Cerebellar cortex (tissue), 1 donor: ENCODE measurements at regions not wholly inside any gene's neighbourhood (a gene's known extent, or its start where the extent isn't known, plus 50 kb on each side); places are given as distances from the start of the nearest gene placed in this dataset.
A peak's percentile ranks its signal among the peaks of the same experiment; 100 is the strongest.

Source experiments
- DNase-seq: peaks from one replicate; pipeline ENCODE4 v3.0.0-alpha.2; 2015; ENCODE audit warnings: low spot score

- no peak for DNase-seq
Measured at GRCh38 chr2:207449642-207450165, 80.1 kb upstream of the CREB1 start.

DNA sequence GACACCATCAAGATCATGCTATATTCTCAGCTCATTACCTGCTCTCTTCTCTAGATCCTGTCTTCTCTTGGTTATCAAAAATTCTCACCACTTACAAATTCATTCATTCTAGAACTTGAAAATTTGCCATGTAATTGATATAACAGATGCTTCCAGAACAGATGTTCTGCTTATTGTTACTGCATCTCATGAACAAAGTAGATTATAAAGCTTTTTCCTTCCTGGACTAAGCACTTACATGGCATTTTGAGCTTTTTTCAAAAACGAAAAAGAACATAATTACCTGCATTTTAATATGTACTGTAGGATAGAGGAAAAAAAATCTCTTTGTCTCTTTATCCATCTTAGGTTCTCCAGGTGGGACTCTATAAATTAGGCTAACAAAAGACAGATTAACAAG is 79.6 kb upstream of the CREB1 start:
- no peak for DNase-seq

DNA sequence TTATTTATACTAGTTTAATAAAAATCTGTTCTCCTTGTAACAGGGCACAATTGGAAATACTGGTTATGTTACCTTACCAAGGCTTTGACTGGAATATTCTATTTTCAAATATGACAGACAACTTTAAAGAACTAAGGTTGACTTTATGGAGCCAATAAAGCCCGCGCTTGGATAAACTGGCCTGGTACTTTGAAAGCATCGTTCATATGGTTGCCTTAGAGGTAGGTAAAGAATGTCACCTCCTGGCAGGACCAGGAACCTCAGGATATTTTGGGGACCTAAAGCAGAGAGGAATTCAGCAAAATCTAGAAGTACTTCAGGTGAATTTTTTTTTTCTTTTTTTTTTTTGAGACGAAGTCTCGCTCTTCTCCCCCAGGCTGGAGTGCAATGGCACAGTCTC is 71.2 kb upstream of the CREB1 start:
- DNase-seq = no peak

GRCh38 chr2:207459990-207460757 is 69.6 kb upstream of the CREB1 start:
- DNase-seq = no peak

DNA sequence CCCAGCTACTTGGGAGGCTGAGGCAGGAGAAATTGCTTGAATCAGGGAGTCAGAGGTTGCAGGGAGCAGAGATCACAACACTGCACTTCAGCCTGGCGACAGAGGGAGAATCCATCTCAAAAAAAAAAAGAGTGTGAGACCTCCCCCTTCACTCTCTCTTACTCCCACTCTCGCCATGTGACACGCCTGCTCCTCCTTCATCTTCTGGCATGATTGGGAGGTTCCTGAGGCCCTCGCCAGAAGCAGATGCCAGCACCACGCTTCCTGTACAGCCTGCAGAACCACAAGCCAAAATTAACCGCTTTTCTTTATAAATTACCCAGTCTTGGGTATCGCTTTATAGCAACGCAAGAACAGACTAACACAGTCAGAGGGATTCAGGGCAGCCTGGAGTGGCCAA is 66.3 kb upstream of the CREB1 start:
- no peak for DNase-seq

GRCh38 chr2:207464007-207464406 is 65.8 kb upstream of the CREB1 start:
- no peak for DNase-seq

- DNase-seq = no peak
Measured at GRCh38 chr2:207465894-207466293, 63.9 kb upstream of the CREB1 start.

DNA sequence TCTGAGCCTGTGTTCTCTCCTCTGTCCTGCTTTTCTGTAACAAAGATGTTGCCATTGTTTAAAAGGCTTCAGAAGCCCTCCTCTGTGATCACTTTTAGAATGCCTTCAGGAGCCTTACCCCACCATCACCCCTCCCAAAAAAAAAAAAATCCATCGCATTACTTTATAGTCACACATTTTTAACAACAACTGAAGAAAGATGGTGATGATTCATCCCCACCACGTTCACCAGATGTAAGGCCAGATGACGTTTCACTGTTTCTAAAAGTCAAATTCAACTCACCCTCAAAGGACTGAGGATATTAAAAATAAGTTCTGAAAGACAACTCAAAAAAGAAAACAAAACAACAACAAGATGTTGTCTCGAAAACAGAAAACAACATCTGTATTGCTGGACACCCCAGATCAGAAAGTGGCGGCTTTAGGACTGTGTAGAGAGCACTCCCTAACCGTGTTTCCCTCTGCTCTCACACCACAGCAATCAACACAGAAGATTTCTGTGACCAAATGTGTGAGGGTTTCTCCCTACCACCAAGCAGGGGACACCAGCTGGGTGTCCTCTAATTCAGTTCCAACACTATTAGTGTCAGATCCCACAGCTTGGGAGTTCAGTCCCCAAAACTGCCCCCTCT is 61.9 kb upstream of the CREB1 start:
- DNase-seq = no peak

GRCh38 chr2:207468488-207468887 is 61.3 kb upstream of the CREB1 start:
- DNase-seq = no peak

- no peak for DNase-seq
Measured at GRCh38 chr2:207469451-207469850, 60.3 kb upstream of the CREB1 start.

DNA sequence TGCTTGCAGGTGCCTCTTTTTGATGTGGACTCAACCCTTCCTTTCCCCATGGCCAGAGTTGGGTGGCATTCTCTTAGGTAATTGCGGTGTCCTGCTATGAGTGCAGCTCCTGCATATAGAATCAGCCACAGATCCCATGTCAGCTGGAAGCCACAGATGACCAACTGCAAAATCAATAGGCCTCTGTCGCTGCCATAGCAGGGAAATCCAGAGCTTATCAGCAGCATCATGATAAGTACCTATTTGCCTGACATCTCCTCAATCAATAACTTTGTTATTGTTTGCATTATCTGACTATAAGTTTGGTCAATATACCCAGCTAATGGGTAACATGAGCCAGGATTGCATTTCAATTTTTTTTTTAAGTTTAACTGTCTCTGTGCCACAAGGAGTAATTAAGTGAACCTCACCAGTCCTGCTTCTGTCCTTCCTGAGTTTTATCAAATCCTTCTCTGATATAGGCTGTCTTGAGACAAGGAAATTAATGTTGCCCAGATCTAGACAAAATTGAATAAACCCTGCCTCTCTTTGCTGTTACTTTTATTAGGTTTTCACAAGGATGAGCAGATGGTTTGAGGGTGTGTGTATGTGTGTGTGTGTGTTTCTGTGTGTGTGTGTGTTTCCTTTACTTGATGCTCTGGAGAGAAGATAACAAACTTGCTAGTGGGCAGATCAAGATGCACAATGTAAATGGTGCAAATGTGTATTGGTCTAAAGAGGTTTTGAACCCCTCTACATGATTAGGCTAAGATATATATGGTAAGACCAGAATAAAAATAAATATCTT is 59.6 kb upstream of the CREB1 start:
- peak; percentile 29 for DNase-seq

- no peak for DNase-seq
Measured at GRCh38 chr2:207471261-207471660, 58.5 kb upstream of the CREB1 start.

GRCh38 chr2:207472343-207473048 is 57.3 kb upstream of the CREB1 start:
- DNase-seq = no peak

- peak; percentile 88 for DNase-seq
Measured at GRCh38 chr2:207473049-207473930, 56.5 kb upstream of the CREB1 start.

- DNase-seq = no peak
Measured at GRCh38 chr2:207473931-207474235, 55.9 kb upstream of the CREB1 start.

- peak; percentile 77 for DNase-seq
Measured at GRCh38 chr2:207474863-207475485, 54.8 kb upstream of the CREB1 start.

GRCh38 chr2:207475546-207475945 is 54.2 kb upstream of the CREB1 start:
- no peak for DNase-seq

DNA sequence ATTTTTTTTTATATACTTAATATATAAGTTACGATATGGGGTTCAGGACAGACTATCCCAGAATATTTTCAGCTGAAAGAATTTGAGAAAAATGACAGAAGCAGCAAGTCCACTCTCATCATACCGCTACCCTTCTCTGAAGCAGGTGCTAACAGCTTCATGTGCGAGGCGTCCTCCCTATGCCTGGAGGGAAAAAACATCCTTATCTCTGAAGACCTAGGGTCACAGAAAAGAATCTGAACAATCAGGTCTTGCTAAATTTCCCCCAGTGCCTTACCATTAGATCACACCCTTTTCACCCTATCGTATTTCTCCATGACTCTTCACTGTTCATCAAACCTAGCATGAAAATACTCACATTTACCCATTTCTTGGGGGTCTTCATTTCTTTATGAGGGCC is 51.9 kb upstream of the CREB1 start:
- no peak for DNase-seq

DNA sequence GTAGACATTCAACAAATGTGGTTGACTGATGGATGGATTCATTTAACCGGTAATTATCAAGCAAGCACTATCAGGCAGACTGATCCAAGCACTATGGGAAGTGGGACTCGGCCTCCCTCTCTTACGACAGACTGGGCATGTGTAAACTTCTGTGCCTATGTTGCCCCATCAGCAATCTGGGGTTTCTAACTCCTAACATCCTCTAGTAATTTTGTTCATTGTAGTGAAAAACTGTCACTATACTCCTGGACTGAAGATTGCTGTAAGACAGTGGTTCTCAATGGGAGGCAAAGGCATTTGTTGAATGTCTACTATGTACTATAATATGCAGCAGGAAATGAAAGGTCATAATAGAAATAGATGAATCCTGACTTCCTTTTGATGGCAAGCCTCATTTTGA is 51.2 kb upstream of the CREB1 start:
- no peak for DNase-seq

DNA sequence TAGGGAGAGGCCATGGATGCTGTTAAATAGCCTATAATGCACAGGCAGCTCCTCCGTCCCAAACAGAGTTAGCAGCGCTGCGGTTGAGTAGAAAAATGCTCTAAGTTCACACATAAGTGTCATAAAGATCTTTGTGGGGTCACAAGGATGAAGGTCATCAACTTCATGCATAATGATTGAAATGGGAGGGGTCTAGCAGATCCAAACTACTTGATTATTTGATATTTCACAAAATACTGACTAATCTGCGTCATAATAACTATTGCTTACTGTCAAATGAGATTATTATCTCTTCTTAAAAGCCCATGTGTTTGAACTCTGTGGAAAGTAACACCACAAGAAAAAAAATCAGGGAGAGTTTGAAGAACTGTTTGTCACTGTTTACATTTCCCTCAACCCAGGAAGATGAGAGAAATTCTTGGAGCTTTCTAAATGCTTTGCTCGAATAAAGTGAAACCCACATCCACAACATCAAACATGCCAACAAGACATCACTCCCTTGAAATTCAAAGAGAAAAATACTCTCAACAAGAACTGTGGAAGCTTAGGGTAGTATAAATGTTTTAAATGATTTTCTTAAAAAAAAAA is 50.5 kb upstream of the CREB1 start:
- DNase-seq = no peak
